HG02642 (cell line): ENCODE measurements at regions not wholly inside any gene's neighbourhood (a gene's known extent, or its start where the extent isn't known, plus 50 kb on each side); places are given as distances from the start of the nearest gene placed in this dataset.
"Not testable (repeated sequence)": the region's sequence is repeated elsewhere in the genome, so short reads cannot be mapped to it uniquely, and the experiment has no call there.

Source experiments
- ATAC-seq: cut with Tn5 transposase; IDR thresholded peaks from one replicate; pipeline ENCODE4 v1.9.1; 2021; ENCODE audit warnings: mild to moderate bottlenecking; ENCODE audit not compliant: unreplicated experiment, poor library complexity

DNA sequence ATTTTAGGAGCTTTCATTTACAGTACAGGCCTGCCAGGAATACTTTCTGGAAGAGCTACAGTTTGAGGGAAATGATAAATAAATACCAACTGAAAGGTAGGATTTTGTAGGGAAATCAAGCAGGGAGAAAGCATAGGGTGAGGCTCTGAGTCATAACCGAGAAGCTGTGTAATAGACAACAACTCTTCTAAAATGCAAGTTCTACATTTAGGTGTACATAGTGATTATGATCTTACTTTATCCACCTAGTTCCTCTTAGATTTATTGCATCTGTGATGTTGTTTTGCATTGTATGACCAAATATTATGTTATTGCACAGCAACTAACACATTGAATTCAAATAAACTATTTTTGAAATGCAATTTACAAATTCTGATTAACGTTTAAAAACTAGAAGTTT is 819.3 kb downstream of the PLA2G4A start:
- ATAC-seq = no peak

DNA sequence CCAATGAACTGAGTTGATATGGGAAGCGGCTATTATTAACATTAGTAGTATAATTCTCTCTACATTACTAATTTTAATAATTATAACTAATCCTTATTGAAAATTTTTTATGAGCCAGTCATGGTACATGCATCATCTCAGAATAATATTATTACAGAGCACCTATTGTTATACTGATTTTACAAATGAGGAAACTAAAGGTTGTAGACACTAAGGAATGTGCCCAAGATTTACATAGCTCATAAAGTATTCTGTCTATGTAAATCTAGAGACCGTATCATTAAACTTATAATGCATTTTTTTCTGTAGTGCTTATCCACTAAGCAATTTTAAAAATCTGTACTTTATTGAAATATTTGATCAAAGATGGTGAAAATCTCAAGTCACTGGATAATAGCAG is 825.9 kb downstream of the PLA2G4A start:
- ATAC-seq = no peak

DNA sequence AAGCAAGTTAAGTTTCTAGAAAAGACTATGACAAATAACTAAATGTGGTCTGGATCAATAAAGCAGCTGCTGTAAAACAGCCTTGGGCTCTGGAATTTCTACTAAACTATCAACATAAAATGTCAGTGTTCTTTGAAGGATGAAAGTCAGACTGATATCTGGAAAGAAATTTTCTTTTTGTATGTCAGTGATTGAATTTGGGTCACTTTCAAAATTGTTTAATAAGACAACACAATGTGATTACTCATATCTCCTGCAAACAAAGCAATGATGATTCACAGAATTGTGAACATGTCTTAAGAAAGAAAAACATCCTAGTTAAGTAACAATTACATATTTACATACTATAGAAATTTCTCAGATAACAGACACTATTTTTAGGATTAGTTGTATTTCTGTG is 826.4 kb downstream of the PLA2G4A start:
- ATAC-seq = no peak

DNA sequence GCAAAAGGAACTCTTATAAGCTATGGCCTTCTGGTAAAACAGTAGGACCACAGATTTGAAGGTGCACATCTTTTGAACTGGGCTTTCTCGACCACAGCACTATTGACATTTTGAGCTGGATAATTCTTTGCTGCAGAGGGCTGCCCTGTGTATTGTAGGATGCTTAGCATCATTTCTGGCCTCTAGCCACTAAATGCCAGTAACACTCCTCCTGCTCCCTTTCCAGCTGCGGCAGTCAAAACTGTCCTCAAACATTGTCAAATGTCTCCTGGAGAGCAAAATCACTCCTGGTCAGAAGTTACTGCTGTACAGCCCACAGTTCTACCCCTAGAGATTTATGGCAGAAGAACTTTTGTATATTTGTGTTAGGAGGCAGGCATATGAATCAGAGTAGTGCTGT is 836.7 kb downstream of the PLA2G4A start:
- no peak for ATAC-seq

DNA sequence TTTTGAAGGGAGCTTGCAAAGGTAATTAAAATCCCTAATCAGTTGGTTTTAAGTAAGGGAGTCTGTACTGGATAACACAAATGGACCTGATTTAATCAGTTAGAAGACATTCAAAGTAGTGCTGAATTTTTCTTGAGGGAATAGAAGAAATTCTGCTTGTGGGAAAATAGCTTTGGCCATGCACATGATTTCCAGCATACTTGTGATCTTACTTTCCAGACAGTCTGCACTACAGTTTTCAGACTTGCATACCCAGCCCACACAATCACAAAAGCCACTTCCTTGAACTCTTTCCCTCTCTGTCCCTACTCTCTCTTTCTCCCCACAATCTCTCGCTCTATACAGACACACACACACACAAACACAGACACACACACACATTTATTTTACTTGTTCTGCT is 852.1 kb downstream of the PLA2G4A start:
- no peak for ATAC-seq

DNA sequence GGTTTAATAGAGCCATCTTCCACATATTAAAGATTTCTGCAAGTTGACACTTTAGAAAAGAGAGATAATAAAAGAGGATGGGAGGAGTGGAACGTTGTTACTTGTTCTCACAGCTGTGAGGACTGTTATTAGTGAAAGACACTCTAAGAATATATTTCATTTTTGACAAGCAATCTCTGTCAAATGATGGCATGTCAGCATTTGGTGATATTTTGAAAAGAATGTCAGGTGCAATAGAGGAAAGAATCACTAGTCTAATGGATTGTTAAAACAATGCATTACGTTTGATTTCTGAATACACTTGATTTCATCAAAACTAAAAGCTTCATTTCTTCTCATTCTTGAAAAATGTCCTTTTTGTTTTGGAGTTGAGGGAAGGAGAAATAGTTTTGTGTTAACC is 853.4 kb downstream of the PLA2G4A start:
- ATAC-seq = no peak

DNA sequence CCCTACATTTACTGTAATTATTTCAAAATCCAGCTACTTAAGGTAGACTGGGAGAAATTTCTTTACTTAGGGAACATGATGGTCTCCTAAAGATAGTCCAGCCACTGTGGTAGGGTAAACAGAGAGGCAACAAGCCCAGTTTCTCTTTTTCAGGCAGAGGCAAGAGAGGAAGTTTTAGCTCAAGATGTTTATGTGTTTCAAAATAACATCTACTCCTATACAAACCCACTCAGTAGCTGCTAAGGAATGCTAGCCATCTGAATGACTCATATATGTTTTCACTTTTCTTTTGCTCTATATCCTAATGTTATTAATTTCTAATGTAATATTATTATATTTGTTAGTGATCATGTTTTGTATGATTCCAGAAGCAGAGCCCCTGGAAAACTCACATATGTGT is 856.6 kb downstream of the PLA2G4A start:
- ATAC-seq = no peak

DNA sequence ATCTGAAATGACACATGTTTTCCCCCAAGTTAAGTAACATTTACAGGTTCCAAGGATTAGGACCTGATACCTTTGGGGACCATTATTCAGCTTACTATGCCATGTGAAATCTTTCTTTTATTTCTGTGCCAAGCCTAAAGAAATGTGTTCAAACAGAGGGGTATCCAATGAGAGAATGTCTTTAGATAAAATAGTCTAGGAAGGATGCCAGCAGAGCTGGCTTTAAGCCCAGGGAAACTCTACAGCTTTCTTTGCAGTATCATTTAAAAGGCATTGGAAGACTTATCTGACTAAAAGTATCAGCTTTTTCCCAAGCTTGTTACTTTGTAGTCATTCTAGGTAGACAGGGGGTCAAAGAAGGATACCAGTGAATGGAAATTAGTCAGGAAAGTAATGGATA is 860.4 kb downstream of the PLA2G4A start:
- ATAC-seq = no peak

DNA sequence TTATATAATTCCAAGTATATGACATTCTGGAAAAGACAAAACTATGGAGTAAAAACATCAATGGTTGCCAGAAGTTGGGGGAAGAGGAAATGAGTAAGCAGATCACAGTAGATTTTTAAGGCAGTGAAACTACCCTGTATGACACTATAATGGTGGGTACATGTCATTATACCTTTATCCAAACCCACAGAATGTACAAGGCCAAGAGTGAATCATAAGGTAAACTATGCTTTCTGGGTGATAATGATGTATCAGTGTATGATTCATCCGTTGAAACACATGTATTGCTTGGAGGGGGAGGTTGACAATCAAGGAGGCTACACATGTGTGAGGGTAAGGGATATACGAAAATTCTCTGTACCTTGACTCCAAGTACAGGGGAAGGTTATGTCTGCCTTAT is 862.7 kb downstream of the PLA2G4A start:
- no peak for ATAC-seq

DNA sequence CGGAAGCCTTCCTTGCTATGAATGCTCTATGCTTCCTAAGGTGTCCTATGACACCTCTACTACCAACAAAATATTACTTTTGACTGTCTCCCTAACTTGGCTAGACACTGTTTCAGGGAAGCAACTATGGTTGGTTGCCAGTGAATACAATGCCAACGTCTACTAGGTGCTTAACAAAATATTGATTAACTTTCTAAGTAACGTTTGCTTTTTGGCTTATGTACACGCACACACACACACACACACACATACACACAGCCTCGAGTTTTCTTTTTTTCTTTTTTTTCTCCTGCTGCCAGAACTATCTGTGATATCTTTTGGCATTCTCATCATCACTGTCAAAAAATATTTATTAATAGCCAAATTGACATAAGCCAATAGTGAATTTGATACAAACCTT is 864.0 kb downstream of the PLA2G4A start:
- ATAC-seq = no peak

DNA sequence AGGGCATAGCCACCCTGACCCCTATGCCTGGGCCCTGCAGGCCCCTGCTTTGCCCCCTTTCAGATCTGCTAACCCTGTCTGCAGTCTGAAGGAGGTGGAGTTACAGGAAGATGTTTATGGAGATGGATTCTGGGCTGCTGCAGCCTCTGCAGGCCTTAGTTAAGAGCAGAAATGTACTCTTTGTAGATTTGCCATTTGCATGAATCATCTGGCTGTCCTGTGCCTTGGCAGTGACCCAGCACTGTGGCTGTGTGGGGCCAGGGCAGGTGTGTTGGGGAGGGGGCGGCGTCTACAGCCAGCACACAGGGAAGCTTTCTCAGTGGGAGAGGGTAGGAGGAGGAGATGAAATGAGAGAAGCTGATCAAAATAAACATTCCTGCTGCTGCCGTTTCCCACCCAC is 867.3 kb downstream of the PLA2G4A start:
- no peak for ATAC-seq

DNA sequence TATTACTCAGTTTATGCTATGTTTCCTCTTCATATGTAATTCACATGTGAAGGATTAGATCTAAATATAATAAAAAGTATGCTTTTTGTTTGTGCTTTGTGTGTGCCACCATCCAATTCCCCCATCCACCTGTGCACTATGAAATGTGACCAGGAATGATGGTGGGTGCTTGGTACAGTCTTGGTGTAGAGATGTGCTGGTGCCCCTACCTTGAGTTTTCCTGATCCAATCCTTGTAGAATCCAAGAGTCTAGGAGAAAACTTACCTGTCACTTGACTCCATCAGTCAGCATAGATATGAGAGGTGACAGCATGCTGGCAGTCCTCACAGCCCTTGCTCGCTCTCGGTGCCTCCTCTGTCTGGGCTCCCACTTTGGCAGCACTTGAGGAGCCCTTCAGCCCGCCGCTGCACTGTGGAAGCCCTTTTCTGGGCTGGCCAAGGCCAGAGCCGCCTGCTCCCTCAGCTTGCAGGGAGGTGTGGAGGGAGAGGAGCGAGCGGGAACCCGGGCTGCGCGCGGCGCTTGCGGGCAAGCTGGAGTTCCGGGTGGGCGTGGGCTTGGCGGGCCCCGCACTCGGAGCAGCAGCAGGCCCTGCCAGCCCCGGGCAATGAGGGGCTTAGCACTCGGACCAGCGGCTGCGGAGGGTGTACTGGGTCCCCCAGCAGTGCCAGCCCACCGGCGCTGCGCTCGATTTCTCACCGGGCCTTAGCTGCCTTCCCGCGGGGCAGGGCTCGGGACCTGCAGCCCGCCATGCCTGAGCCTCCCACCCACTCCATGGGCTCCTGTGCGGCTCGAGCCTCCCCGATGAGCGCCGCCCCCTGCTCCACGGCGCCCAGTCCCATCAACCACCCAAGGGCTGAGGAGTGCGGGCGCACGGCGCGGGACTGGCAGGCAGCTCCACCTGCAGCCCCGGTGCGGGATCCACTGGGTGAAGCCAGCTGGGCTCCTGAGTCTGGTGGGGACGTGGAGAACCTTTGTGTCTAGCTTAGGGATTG is 874.7 kb downstream of the PLA2G4A start:
- not testable (repeated sequence) for ATAC-seq

DNA sequence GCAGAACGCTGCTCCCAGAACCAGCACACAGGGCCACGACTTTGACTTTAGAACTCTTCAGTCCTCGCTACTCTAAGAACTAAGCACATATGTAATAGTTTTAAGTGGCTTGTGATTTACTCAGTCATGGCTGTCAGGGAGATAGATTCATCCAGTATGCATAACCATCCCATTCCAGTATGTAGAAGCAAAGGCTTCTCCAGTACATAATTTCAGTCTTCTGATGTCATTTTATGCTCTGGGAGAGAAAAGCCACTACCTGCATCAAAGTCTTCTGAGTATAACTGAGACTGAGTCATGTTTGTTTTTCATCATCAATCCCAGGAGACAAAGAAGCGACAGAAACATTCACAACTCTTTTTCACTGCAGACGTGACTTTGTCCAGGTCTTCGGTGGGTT is 885.7 kb downstream of the PLA2G4A start:
- no peak for ATAC-seq

DNA sequence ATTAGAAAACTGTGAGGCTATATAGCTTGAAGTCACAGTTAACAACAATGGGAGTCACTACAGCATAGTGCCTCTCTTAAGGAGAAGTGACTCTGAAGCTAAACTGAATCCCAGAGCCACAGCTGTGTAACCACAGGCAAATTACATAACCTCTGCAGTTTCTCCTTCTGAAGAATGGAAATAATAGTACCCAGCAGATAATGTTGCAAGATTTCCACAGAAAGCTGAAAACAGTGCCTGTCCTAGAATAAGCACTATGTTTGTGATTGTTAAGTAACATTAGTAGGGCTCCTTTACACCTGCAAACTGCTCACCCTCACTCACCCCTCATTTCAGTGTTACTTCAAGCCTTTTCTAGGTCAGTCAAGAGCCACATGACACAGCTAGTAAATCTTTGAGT is 886.7 kb downstream of the PLA2G4A start:
- no peak for ATAC-seq

DNA sequence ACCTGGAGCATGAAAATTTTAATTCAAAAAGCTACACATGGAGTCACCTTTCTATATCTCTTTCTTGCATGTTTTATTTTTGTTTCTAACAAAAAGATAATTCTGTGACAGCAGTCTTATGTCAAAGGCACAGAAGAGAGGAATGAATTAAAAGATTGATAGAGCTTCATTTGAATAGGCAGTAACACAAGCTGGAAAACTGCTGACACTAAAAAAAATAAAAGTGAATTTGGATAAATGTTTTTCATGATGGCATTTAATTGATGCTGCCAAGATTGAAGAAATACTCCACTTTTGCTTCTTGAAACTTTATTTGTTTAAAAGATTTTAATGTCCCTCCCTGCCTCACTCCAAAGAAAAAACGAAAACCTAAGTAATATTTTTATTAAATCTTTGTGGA is 887.4 kb downstream of the PLA2G4A start:
- no peak for ATAC-seq

DNA sequence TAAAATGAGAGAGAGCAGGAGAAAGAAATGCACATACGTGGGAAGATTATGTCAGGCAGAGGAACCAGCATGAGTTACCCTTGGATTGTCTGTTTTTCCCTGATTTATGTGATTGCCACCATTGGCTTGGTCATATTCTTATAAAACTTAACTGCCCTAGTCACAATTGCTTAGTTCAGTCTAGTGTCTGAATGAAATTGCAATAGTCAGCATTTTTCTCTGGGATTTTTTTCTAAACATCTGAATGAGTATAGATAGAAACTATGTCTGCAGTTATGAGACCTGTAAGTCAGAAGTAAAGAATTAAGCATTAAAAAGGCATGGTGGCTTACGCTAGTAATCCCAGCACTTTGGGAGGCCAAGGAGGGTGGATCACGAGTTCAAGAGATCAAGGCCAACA is 889.8 kb downstream of the PLA2G4A start:
- no peak for ATAC-seq

DNA sequence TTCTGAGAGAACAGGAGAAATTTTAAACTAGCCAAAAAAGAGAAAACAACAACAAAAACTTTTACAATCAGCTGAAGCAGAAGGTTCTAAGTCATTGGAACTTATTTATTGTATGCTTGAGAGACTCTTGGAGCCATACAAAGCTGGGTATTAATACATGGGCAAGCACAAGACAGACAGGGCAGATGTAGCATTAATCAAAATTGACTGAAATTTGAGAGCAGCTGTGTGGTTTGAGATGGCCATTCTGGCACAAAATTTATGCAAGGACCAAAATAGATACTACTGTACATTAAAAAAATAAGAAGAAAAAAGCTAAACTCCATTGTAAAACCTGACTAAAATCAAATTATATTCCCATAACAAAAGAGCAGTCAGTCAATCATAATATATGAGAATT is 892.5 kb downstream of the PLA2G4A start:
- no peak for ATAC-seq

DNA sequence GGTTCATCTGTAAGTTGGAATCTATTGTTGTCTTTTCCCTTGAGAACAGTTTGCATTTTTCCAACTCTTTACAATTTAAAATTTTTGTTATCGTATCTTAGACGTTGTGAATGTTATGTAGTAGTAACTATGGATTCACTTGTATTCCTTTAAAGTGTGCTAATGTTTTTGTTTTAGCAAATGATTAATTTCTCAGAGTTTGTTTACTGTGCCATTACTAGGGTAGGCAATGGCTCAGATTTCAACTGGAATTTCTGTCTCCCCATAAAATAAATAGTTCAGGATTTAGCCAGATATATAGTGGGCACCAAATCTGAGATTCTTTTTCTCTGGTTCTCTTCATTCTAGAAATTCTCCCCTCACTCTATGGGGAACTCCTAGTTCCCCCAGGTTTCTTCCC is 896.5 kb downstream of the PLA2G4A start:
- no peak for ATAC-seq

DNA sequence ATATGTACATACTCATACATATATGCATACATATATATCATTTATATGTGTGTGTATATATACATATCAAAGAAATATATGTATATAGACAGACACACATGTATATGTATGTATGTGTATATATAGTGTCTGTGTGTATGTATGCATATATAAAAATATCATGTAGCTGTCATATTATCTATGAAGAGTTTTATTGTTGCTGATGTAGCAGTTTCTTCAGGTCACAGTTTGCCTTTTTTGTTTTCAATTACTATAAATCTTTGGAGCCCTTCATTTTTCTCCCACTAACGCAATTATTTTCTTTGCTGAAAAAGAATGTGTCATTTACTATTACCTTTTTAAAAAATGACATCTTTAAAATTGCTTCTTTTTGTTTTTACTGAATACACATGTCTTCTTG is 904.5 kb downstream of the PLA2G4A start:
- no peak for ATAC-seq

DNA sequence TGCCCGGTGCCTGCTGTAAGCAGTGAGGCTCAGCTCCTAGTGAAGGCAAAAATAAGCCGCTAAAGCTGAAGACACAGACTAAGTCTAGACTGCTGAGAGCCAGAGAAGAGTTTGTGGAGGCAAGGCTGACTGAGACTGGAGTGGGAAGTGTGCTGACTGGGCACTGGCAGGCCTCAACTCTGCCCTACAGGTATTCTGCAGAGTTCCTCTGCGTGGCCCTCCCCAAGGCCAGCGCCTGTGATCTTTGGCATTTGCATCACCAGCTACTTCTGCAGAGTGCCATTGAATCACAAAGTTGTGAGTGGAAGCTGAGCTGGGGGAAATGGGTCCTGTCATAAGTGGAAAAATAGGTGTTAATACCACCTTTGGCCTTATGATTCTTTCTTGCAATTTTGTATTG is 905.7 kb downstream of the PLA2G4A start:
- ATAC-seq = no peak

DNA sequence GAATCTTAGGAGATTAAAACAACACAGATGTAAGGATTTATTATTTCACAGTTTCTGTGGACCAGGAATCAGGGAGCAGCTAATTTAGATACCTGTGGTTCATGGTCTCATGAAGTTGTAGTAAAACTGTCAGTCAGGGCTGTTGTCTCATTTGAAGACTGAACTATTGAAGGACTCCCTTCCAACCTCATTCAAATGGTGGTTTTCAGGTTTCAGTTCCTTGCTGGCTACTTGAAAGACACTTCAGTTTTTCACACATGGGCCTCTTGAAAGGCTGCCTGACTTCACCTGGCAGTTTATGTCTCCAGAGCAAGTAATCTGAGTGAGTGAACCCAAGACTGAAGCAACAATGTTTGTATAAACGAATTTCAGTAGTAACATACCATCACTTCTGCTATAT is 915.9 kb downstream of the PLA2G4A start:
- peak; percentile 85 for ATAC-seq

DNA sequence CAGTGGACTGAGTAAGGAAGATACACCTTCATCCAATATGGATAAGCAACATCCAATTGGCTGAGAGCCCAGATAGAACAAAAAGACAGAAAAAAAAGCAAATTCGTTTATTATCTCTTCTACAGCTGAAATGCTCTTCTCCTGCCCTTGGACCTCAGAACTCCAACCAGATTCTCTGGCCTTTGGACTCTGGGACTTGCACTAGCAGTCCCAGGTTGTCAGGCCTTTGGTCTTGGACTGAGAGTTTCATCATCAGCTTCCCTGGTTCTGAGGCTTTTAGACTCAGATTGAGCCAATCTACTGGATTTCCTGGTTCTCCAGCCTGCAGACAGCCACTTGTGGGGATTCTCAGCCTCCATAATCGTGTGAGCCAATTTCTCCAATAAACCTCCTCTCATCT is 926.8 kb downstream of the PLA2G4A start:
- no peak for ATAC-seq
